Sigmoid colon (tissue), 6 donors: ENCODE measurements at regions not wholly inside any gene's neighbourhood (a gene's known extent, or its start where the extent isn't known, plus 50 kb on each side); places are given as distances from the start of the nearest gene placed in this dataset.

ENCODE experiments used
- DNase-seq: peaks from one replicate; pipeline ENCODE4 v3.0.0-alpha.2; 2019
- H3K27ac ChIP-seq, 4 donors: fragments of 200-600 bp; sonication (generic); one replicate each; pipeline ENCODE4 v1.5.1; 2016 to 2019; ENCODE audit warnings: mild to moderate bottlenecking in 1 of 4
- H3K27me3 ChIP-seq, 3 donors: fragments of 200-600 bp; sonication (generic); one replicate each; pipeline ENCODE4 v1.5.1; 2019; ENCODE audit warnings: mild to moderate bottlenecking in 1 of 3
- H3K36me3 ChIP-seq, 4 donors: fragments of 200-600 bp; sonication (generic); one replicate each; pipeline ENCODE4 v1.5.1; 2016 to 2019
- H3K4me1 ChIP-seq, 4 donors: fragments of 200-600 bp; sonication (generic); one replicate each; pipeline ENCODE4 v1.5.1; 2017 to 2019
- H3K4me3 ChIP-seq, 4 donors: fragments of 200-600 bp; sonication (generic); one replicate each; pipeline ENCODE4 v1.5.1; 2017 to 2019; ENCODE audit warnings: mild to moderate bottlenecking in 2 of 4, moderate library complexity in 1 of 4
- H3K9me3 ChIP-seq, 4 donors: fragments of 200-600 bp in 3 of 4; sonication (generic) in 3 of 4; one replicate each; pipeline versions ENCODE4 v1.5.1 to v1.6.1; 2013 to 2019
- CTCF ChIP-seq, 4 experiments: fragments of 450-650 bp in 3 of 4; fragments of 200-600 bp in 1 of 4; IDR thresholded peaks; one replicate each; pipeline ENCODE4 v1.5.1; 2016 to 2019; ENCODE audit warnings: antibody characterized with exemption in 4 of 4, mild to moderate bottlenecking in 3 of 4, moderate library complexity in 2 of 4
- EP300 ChIP-seq, 4 donors: sonication (generic); formaldehyde crosslinking; IDR thresholded peaks; one replicate each; pipeline ENCODE4 v1.6.1; 2017; ENCODE audit warnings: antibody characterized with exemption in 4 of 4
- POLR2A ChIP-seq, 2 donors: fragments of 450-650 bp; IDR thresholded peaks; one replicate each; pipeline ENCODE4 v1.6.1; 2016; ENCODE audit warnings: antibody characterized with exemption in 2 of 2, mild to moderate bottlenecking in 2 of 2, moderate library complexity in 2 of 2
- POLR2AphosphoS5 ChIP-seq, 4 donors: sonication (generic); formaldehyde crosslinking; IDR thresholded peaks; one replicate each; pipeline ENCODE4 v1.6.1; 2017; ENCODE audit warnings: antibody characterized with exemption in 4 of 4
- WGBS, 2 donors: extraction: QIAGEN DNeasy Blood & Tissue Kit; methylation state at CpG; one replicate each; pipeline ENCODE4 v1.1.7; 2013; 5-methylcytosine and 5-hydroxymethylcytosine counted together
- intact Hi-C: fragments of 100-400 bp; cut with DNase I; formaldehyde crosslinking; loops from one replicate; pipeline ENCODE4 v1.15.1; 2023
- donor health status: healthy with polysubstance abuse.
- donor health status: healthy.

GRCh38 chr18:46260016-46260878 lies 156.1 kb downstream of the HAUS1 start:
- peak overlapping the region; percentile 23 to 70 (median 50) for H3K27ac ChIP-seq
- no peak for TF ChIP-seq POLR2AphosphoS5 (IDR thresholded peaks at IDR 0.05)
- TF ChIP-seq CTCF (IDR thresholded peaks at IDR 0.05) = no peak
- TF ChIP-seq EP300 (IDR thresholded peaks at IDR 0.05) = no peak
- TF ChIP-seq POLR2A (IDR thresholded peaks at IDR 0.05) = no peak
- no peak overlapping the region for H3K4me3 ChIP-seq
- no peaks in the 10 kb centered on the region for H3K27me3 ChIP-seq
- intact Hi-C loops = no loop called here
- DNase-seq = no peak
- no peaks in the 10 kb centered on the region for H3K9me3 ChIP-seq
- H3K4me1 ChIP-seq = peaks cover 0 to 31% (median 23%) of the 10 kb centered on the region in 4 donors
- H3K36me3 ChIP-seq = peaks cover 0 to 19% (median 6%) of the 10 kb centered on the region in 4 donors
- 89 to 91% methylated on average over 4 of the region's 4 CpGs for WGBS, 2 donors

DNA sequence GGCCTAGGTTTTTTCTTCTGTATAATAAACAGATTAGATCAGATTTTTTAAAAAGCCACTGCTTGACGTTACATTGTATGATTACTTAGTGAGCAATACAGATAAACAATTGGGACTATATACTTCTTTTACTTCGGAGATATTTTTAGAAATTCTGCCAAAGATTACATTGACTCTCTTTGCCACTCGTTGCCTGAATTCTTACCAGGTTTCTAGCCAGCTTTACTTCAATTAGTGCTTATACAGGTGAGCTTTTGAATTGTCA lies 156.6 kb downstream of the HAUS1 start:
- intact Hi-C loops = no loop called here
- peaks cover 0 to 19% (median 6%) of the 10 kb centered on the region in 4 donors for H3K36me3 ChIP-seq
- H3K4me3 ChIP-seq = no peak overlapping the region
- WGBS, 2 donors = 82 to 86% methylated on average over 3 of the region's 3 CpGs
- DNase-seq = no peak
- H3K4me1 ChIP-seq = peaks cover 0 to 31% (median 23%) of the 10 kb centered on the region in 4 donors
- H3K27me3 ChIP-seq = no peaks in the 10 kb centered on the region
- peak overlapping the region; percentile 23 to 70 (median 50) for H3K27ac ChIP-seq
- H3K9me3 ChIP-seq = no peaks in the 10 kb centered on the region
- no peak for TF ChIP-seq CTCF (IDR thresholded peaks at IDR 0.05)
- no peak for TF ChIP-seq POLR2A (IDR thresholded peaks at IDR 0.05)
- no peak for TF ChIP-seq POLR2AphosphoS5 (IDR thresholded peaks at IDR 0.05)
- TF ChIP-seq EP300 (IDR thresholded peaks at IDR 0.05) = no peak

- H3K9me3 ChIP-seq = no peaks in the 10 kb centered on the region
- peaks cover 0 to 19% (median 6%) of the 10 kb centered on the region in 4 donors for H3K36me3 ChIP-seq
- H3K27ac ChIP-seq = no peak overlapping the region
- DNase-seq = no peak
- TF ChIP-seq CTCF (IDR thresholded peaks at IDR 0.05) (no peak), POLR2A (IDR thresholded peaks at IDR 0.05) (no peak), POLR2AphosphoS5 (IDR thresholded peaks at IDR 0.05) (no peak), EP300 (IDR thresholded peaks at IDR 0.05) (no peak)
- H3K4me3 ChIP-seq = no peak overlapping the region
- intact Hi-C loops = no loop called here
- H3K27me3 ChIP-seq = no peaks in the 10 kb centered on the region
- WGBS, 2 donors = 85 to 99% methylated on average over 1 of the region's 1 CpG
- peaks cover 0 to 31% (median 23%) of the 10 kb centered on the region in 4 donors for H3K4me1 ChIP-seq
Measured at GRCh38 chr18:46261799-46262198, 157.6 kb downstream of the HAUS1 start.

GRCh38 chr18:46262856-46263255 lies 158.7 kb downstream of the HAUS1 start:
- peaks cover 0 to 31% (median 23%) of the 10 kb centered on the region in 4 donors for H3K4me1 ChIP-seq
- WGBS, 2 donors = 78 to 88% methylated on average over 4 of the region's 4 CpGs

More at GRCh38 chr18:46262856-46263255, 158.7 kb downstream of the HAUS1 start:
- no peak overlapping the region for H3K27ac ChIP-seq
- intact Hi-C loops = no loop called here
- peaks cover 0 to 19% (median 6%) of the 10 kb centered on the region in 4 donors for H3K36me3 ChIP-seq
- H3K4me3 ChIP-seq = no peak overlapping the region
- H3K9me3 ChIP-seq = no peaks in the 10 kb centered on the region
- DNase-seq = no peak
- H3K27me3 ChIP-seq = no peaks in the 10 kb centered on the region
- TF ChIP-seq CTCF (IDR thresholded peaks at IDR 0.05) (no peak), EP300 (IDR thresholded peaks at IDR 0.05) (no peak), POLR2AphosphoS5 (IDR thresholded peaks at IDR 0.05) (no peak), POLR2A (IDR thresholded peaks at IDR 0.05) (no peak)
